Lung (tissue), 11 donors: ENCODE measurements at regions not wholly inside any gene's neighbourhood (a gene's known extent, or its start where the extent isn't known, plus 50 kb on each side); places are given as distances from the start of the nearest gene placed in this dataset.

Source experiments
- ATAC-seq: fragments of 200-7000 bp; cut with Tn5 transposase; one replicate; pipeline ENCODE4 v1.9.1; 2020; ENCODE audit warnings: moderate number of reproducible peaks; ENCODE audit not compliant: insufficient read depth, low FRiP score
- DNase-seq, 3 donors: peaks; one replicate each; pipeline ENCODE4 v3.0.0-alpha.2; 2013 to 2017
- H3K27ac ChIP-seq, 2 donors: one replicate each; pipeline ENCODE4 v1.5.1; 2013; ENCODE audit warnings: mild to moderate bottlenecking in 2 of 2, moderate library complexity in 2 of 2, control low read depth in 1 of 2, inconsistent platforms in 1 of 2, low read depth in 1 of 2, low read length in 1 of 2
- H3K27me3 ChIP-seq, 3 donors: one replicate each; pipeline ENCODE4 v1.5.1; 2013; ENCODE audit warnings: low read length in 2 of 3; ENCODE audit not compliant: control insufficient read depth in 3 of 3, insufficient read depth in 3 of 3
- H3K36me3 ChIP-seq, 4 donors: one replicate each; pipeline ENCODE4 v1.5.1; 2013; ENCODE audit warnings: low read length in 4 of 4, mild to moderate bottlenecking in 1 of 4, moderate library complexity in 1 of 4; ENCODE audit not compliant: control insufficient read depth in 4 of 4, insufficient read depth in 4 of 4
- H3K4me1 ChIP-seq, 5 donors: one replicate each; pipeline ENCODE4 v1.5.1; 2013; ENCODE audit warnings: low read length in 5 of 5, mild to moderate bottlenecking in 2 of 5, moderate library complexity in 1 of 5; ENCODE audit not compliant: control insufficient read depth in 5 of 5, insufficient read depth in 5 of 5
- H3K4me3 ChIP-seq: one replicate; pipeline ENCODE4 v1.5.1; 2013; ENCODE audit warnings: mild to moderate bottlenecking, control low read depth, moderate library complexity
- H3K9ac ChIP-seq, 2 donors: one replicate each; pipeline ENCODE4 v1.5.1; 2013; ENCODE audit warnings: low read length in 2 of 2, control low read depth in 1 of 2; ENCODE audit not compliant: insufficient read depth in 1 of 2
- H3K9me3 ChIP-seq, 4 donors: one replicate each; pipeline ENCODE4 v1.5.1; 2013; ENCODE audit warnings: low read length in 3 of 4, mild to moderate bottlenecking in 1 of 4, moderate library complexity in 1 of 4; ENCODE audit not compliant: control insufficient read depth in 4 of 4, insufficient read depth in 3 of 4
- CTCF ChIP-seq: IDR thresholded peaks from 2 replicates; pipeline ENCODE4 v1.5.1; 2012; ENCODE audit warnings: mild to moderate bottlenecking; ENCODE audit errors: control extremely low read depth, extremely low read depth
- WGBS, 2 donors: extraction: QIAGEN DNeasy Blood & Tissue Kit; methylation state at CpG; one replicate each; pipeline ENCODE4 v1.1.7; 2013; 5-methylcytosine and 5-hydroxymethylcytosine counted together
- donor health status: control.
- donor health status: control.
- donor health status: Bipolar disorder and iron deficiency.
- donor health status: healthy.
- donor health status: DM: yes; HTN: yes; CAD: no.

DNA sequence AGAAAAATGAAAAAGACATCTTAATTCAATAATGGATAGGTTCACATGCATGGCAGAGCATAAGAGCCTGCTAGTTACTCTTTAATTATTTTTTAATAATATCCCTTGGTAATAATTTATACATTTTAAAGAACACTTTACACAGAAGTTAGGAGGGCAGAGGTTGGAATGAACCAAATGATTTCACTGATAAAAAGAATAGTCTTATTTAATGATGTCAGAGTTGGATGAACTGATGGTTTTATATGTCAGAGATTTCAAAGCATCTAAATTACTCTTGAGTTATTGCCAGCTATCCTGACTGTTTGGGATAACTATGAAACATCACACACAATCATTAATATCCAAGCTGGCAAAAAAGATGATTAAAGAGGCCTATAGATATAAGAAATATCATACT, 244.8 kb downstream of the CSNK1G3 start:
- no peak for TF ChIP-seq CTCF
- no peak overlapping the region for H3K27ac ChIP-seq
- ATAC-seq, result no peak

GRCh38 chr5:123756318-123756665, 244.3 kb downstream of the CSNK1G3 start:
- TF ChIP-seq CTCF, result no peak
- Histone ChIP-seq H3K4me1 (peaks cover 0 to 44% (median 14%) of the 10 kb centered on the region in 5 donors), H3K27me3 (no peaks in the 10 kb centered on the region), H3K9me3 (no peaks in the 10 kb centered on the region), H3K4me3 (no peak overlapping the region), H3K36me3 (no peaks in the 10 kb centered on the region), H3K27ac (no peak overlapping the region), H3K9ac (no peak overlapping the region)
- WGBS, 2 donors, result 33 to 62% methylated on average over 2 of the region's 2 CpGs
- ATAC-seq (no peak), DNase-seq (no peak)

More for the DNA sequence above, 244.8 kb downstream of the CSNK1G3 start:
- Histone ChIP-seq H3K27me3 (no peaks in the 10 kb centered on the region), H3K36me3 (no peaks in the 10 kb centered on the region), H3K9ac (no peak overlapping the region), H3K4me3 (no peak overlapping the region), H3K4me1 (peaks cover 0 to 44% (median 14%) of the 10 kb centered on the region in 5 donors), H3K9me3 (no peaks in the 10 kb centered on the region)
- no peak for DNase-seq

- no peak for TF ChIP-seq CTCF
- Histone ChIP-seq H3K4me1 (peaks cover 0 to 44% (median 14%) of the 10 kb centered on the region in 5 donors), H3K4me3 (no peak overlapping the region), H3K36me3 (no peaks in the 10 kb centered on the region), H3K9me3 (no peaks in the 10 kb centered on the region), H3K9ac (no peak overlapping the region), H3K27ac (peak overlapping the region in 1 of 2 donors; percentile 12), H3K27me3 (no peaks in the 10 kb centered on the region)
- DNase-seq (peak in 2 of 3 donors; percentile 36 to 37), ATAC-seq (no peak)
- WGBS, 2 donors, result 64 to 71% methylated on average over 5 of the region's 5 CpGs
These were observed 243.8 kb downstream of the CSNK1G3 start for GRCh38 chr5:123755653-123756317.

- peak in 2 of 3 donors; percentile 47 to 51 for DNase-seq
- 68 to 81% methylated on average over 3 of the region's 3 CpGs for WGBS, 2 donors
- H3K4me3 ChIP-seq, result no peak overlapping the region
- no peak overlapping the region for H3K27ac ChIP-seq
- no peaks in the 10 kb centered on the region for H3K36me3 ChIP-seq
- no peak for ATAC-seq
- no peak for TF ChIP-seq CTCF
- no peaks in the 10 kb centered on the region for H3K9me3 ChIP-seq
- H3K9ac ChIP-seq, result no peak overlapping the region
- H3K27me3 ChIP-seq, result no peaks in the 10 kb centered on the region
- H3K4me1 ChIP-seq, result peaks cover 0 to 44% (median 14%) of the 10 kb centered on the region in 5 donors
These were observed 242.9 kb downstream of the CSNK1G3 start for GRCh38 chr5:123754908-123755307.
